Esophagus muscularis mucosa (tissue), 4 donors: ENCODE measurements at regions not wholly inside any gene's neighbourhood (a gene's known extent, or its start where the extent isn't known, plus 50 kb on each side); places are given as distances from the start of the nearest gene placed in this dataset.

Source experiments
- DNase-seq: peaks from one replicate; pipeline ENCODE4 v3.0.0-alpha.2; 2017; ENCODE audit errors: extremely low spot score
- H3K27ac ChIP-seq, 4 donors: fragments of 200-600 bp; sonication (generic); replicated peaks in 1 of 4; 1 replicate in 3 of 4; 2 replicates in 1 of 4; pipeline ENCODE4 v1.5.1; 2016 to 2019; ENCODE audit warnings: mild to moderate bottlenecking in 1 of 4
- H3K27me3 ChIP-seq, 4 donors: fragments of 200-600 bp; sonication (generic); one replicate each; pipeline versions ENCODE4 v1.5.1 to v1.6.0; 2016 to 2019
- H3K36me3 ChIP-seq, 4 donors: fragments of 200-600 bp; sonication (generic); one replicate each; pipeline ENCODE4 v1.5.1; 2016 to 2019
- H3K4me1 ChIP-seq, 4 donors: fragments of 200-600 bp; sonication (generic); one replicate each; pipeline ENCODE4 v1.5.1; 2016 to 2019
- H3K4me3 ChIP-seq, 4 donors: fragments of 200-600 bp; sonication (generic); 1 replicate in 2 of 4; 2 replicates in 2 of 4; pipeline ENCODE4 v1.5.1; 2016 to 2019; ENCODE audit warnings: mild to moderate bottlenecking in 4 of 4, moderate library complexity in 1 of 4
- H3K9me3 ChIP-seq, 4 donors: fragments of 200-600 bp; sonication (generic); 1 replicate in 3 of 4; 2 replicates in 1 of 4; pipeline ENCODE4 v1.5.1; 2016 to 2019
- EP300 ChIP-seq: sonication (generic); formaldehyde crosslinking; IDR thresholded peaks from one replicate; pipeline ENCODE4 v1.6.1; 2017; ENCODE audit warnings: antibody characterized with exemption
- POLR2A ChIP-seq: fragments of 450-650 bp; IDR thresholded peaks from one replicate; pipeline ENCODE4 v1.6.1; 2017; ENCODE audit warnings: antibody characterized with exemption, moderate library complexity, mild to moderate bottlenecking, low read depth
- POLR2AphosphoS5 ChIP-seq, 2 donors: sonication (generic); formaldehyde crosslinking; IDR thresholded peaks; one replicate each; pipeline ENCODE4 v1.6.1; 2017; ENCODE audit warnings: antibody characterized with exemption in 2 of 2
- whole genome bisulfite sequencing: methylation state at CpG from one replicate; pipeline ENCODE4 v1.1.5; 2018; 5-methylcytosine and 5-hydroxymethylcytosine counted together
- intact Hi-C: fragments of 100-400 bp; cut with DNase I; formaldehyde crosslinking; loops from one replicate; pipeline ENCODE4 v1.15.1; 2023
- TF ChIP-seq, protein P1 (sequence below), 3 experiments: fragments of 200-600 bp in 2 of 3; fragments of 450-650 bp in 1 of 3; sonication (generic) in 2 of 3; IDR thresholded peaks; one replicate each; pipeline ENCODE4 v1.5.1; 2017 to 2019; ENCODE audit warnings: antibody characterized with exemption in 3 of 3, mild to moderate bottlenecking in 2 of 3, moderate library complexity in 1 of 3

DNA sequence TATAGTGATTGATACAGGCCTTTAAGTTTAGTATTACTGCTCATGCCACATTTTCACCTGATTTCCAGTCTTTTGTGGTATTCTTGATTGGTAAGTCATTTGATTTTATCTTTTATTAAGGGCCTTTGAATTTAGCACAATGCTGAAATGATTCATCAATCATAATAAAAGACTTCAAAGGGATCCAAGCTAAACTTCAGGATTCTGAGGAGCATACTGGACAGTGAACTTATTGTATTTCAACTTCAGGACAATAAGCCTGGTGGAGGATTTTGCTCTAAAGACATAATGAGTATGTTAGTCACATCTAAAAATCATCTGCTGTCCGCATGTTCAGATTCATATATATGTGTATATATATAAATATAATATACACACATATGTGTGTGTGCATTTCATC lies 233.3 kb downstream of the SETD4 start:
- Histone ChIP-seq H3K9me3 (no peaks in the 10 kb centered on the region), H3K27me3 (peaks cover 0 to 15% (median 0%) of the 10 kb centered on the region in 4 donors), H3K27ac (no peak overlapping the region), H3K4me1 (no peaks in the 10 kb centered on the region), H3K4me3 (no peak overlapping the region), H3K36me3 (no peaks in the 10 kb centered on the region)
- TF ChIP-seq, protein P1, sequence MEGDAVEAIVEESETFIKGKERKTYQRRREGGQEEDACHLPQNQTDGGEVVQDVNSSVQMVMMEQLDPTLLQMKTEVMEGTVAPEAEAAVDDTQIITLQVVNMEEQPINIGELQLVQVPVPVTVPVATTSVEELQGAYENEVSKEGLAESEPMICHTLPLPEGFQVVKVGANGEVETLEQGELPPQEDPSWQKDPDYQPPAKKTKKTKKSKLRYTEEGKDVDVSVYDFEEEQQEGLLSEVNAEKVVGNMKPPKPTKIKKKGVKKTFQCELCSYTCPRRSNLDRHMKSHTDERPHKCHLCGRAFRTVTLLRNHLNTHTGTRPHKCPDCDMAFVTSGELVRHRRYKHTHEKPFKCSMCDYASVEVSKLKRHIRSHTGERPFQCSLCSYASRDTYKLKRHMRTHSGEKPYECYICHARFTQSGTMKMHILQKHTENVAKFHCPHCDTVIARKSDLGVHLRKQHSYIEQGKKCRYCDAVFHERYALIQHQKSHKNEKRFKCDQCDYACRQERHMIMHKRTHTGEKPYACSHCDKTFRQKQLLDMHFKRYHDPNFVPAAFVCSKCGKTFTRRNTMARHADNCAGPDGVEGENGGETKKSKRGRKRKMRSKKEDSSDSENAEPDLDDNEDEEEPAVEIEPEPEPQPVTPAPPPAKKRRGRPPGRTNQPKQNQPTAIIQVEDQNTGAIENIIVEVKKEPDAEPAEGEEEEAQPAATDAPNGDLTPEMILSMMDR (IDR thresholded peaks at IDR 0.05) = no peak
- no peak for TF ChIP-seq EP300
- no peak for TF ChIP-seq POLR2A
- TF ChIP-seq POLR2AphosphoS5 (IDR thresholded peaks at IDR 0.05) = no peak
- no peak for DNase-seq
- intact Hi-C loops = no loop called here
- 92% methylated on average over 1 of the region's 1 CpG for WGBS

DNA sequence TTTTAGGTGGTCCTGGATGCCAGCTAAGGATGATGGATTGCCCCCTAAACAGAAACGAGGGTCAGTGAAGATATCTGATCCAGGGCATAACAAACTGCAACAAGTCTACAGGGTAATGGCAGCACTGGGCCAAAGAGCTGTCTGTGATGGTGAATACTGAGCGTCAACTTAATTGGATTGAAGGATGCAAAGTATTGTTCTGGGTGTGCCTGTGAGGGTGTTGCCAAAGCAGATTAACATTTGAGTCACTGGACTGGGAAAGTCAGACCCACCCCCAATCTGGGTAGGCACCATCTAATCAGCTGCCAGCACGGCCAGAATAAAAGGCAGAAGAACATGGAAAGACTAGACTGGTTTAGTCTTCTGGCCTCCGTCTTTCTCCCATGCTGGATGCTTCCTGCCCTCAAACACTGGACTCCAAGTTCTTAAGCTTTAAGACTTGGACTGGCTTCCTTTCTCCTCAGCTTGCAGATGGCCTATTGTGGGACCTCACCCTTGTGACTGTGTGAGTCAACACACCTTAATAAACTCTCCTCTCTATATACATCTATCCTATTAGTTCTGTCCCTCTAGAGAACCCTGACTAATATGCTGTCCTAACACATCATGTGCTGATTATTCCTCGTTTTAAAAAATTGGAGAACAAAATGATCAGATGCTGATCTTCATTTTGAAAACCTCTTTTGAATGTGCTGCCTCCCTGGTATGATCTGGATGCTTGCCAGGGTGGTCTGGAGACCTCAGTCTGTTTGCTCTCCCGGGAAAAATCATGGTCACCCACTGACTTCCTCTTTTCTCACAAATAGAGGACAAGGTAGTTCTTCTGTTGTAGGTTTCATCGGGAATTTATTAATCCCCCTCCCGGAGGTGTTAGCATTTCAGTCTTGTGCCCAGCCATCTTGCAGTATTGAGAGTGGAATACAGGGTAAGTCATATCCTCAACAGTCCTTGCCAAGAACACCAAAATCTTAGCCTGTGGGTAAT lies 234.7 kb downstream of the SETD4 start:
- peak; percentile 78 for DNase-seq
- intact Hi-C loops = no loop called here
- TF ChIP-seq POLR2A = no peak
- TF ChIP-seq EP300 = no peak
- TF ChIP-seq, protein P1 (IDR thresholded peaks at IDR 0.05) = no peak
- no peak for TF ChIP-seq POLR2AphosphoS5 (IDR thresholded peaks at IDR 0.05)
- Histone ChIP-seq H3K9me3 (no peaks in the 10 kb centered on the region), H3K4me3 (no peak overlapping the region), H3K27ac (no peak overlapping the region), H3K27me3 (peaks cover 0 to 4% (median 0%) of the 10 kb centered on the region in 4 donors), H3K36me3 (no peaks in the 10 kb centered on the region), H3K4me1 (no peaks in the 10 kb centered on the region)
- 79% methylated on average over 7 of the region's 8 CpGs for WGBS

DNA sequence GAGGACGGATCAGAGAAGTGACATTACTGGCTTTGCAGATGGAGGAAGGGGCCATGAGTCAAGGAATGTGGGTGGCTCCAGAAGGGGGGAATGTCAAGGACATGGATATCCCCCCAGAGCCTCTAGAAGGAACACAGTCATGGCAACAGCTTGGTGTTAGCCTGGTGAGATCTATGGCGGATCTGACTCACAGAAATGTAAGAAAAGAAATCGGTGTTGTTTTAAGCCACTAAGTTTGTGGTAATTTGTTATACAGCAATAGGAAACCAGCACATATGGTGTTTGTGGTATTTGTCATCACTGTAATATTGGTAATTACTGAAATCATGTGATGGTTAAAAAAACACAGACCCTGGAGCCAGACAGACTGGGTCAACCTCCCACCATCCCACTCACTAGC lies 236.2 kb downstream of the SETD4 start:
- Histone ChIP-seq H3K27me3 (peaks cover 0 to 7% (median 0%) of the 10 kb centered on the region in 4 donors), H3K36me3 (no peaks in the 10 kb centered on the region), H3K27ac (no peak overlapping the region), H3K4me1 (no peaks in the 10 kb centered on the region), H3K9me3 (no peaks in the 10 kb centered on the region), H3K4me3 (no peak overlapping the region)
- TF ChIP-seq POLR2A (no peak), POLR2AphosphoS5 (IDR thresholded peaks at IDR 0.05) (no peak), EP300 (no peak)
- TF ChIP-seq, protein P1 (IDR thresholded peaks at IDR 0.05) = no peak
- DNase-seq = peak; percentile 29
- intact Hi-C loops = no loop called here
- 79% methylated on average over 3 of the region's 3 CpGs for WGBS

DNA sequence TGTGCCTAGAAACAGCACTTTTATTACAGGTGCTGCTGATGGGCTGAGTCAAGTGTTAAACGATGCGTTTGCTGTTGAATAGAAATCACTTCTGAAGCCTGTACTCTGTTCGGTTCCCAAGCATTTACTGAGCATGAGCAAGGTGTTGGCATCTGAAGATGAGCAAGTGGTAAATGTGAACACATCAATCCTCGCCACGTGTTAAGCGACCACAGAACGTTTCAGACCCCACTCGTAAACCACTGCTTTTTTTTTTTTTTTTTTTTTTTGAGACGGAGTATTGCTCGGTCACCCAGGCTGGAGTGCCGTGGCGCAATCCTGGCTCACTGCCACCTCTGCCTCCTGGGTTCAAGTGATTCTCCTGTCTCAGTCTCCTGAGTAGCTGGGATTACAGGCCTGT lies 241.2 kb downstream of the SETD4 start:
- TF ChIP-seq, protein P1 (IDR thresholded peaks at IDR 0.05) = no peak
- TF ChIP-seq EP300 (no peak), POLR2A (no peak), POLR2AphosphoS5 (IDR thresholded peaks at IDR 0.05) (no peak)
- H3K9me3 ChIP-seq = no peaks in the 10 kb centered on the region
- DNase-seq = peak; percentile 77
- 90% methylated on average over 12 of the region's 12 CpGs for WGBS
- H3K4me3 ChIP-seq = no peak overlapping the region
- no peak overlapping the region for H3K27ac ChIP-seq
- no peaks in the 10 kb centered on the region for H3K4me1 ChIP-seq
- peaks cover 0 to 17% (median 0%) of the 10 kb centered on the region in 4 donors for H3K27me3 ChIP-seq
- intact Hi-C loops = no loop called here
- H3K36me3 ChIP-seq = no peaks in the 10 kb centered on the region
